GM11168 (cell line): ENCODE measurements at regions not wholly inside any gene's neighbourhood (a gene's known extent, or its start where the extent isn't known, plus 50 kb on each side); places are given as distances from the start of the nearest gene placed in this dataset.
"Not testable (repeated sequence)": the region's sequence is repeated elsewhere in the genome, so short reads cannot be mapped to it uniquely, and the experiment has no call there.

ENCODE experiments used
- in situ Hi-C: fragments of 300-500 bp; cut with MboI; formaldehyde crosslinking; loops from one replicate; pipeline ENCODE4 v1.12.0; 2022; ENCODE audit warnings: low sequenced_read_pairs; ENCODE audit not compliant: unreplicated experiment

GRCh38 chr6:63006018-63006417 is 205.3 kb upstream of the FKBP1C start:
- in situ Hi-C loops, result not testable (repeated sequence)

GRCh38 chr6:63010962-63011361 is 200.3 kb upstream of the FKBP1C start:
- in situ Hi-C loops, result not testable (repeated sequence)

DNA sequence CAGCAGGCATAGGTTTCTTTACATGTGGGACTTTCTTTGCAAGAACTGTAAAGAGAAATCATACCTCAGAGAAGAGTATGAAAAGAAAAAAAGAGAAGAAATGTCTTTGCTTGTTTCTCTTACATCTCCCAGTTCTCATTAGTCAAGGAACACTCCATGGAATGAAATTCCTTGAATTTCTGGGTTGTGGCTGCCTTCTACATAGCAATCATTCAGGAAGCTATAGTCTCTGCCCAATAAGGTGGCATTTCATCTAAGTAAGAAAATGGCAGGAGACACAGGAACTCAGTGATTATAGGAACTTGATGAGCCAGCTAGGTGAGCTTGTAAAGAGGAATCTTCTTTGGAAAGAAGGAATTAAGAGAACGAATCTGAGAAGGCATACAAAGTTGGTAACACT is 197.0 kb upstream of the FKBP1C start:
- in situ Hi-C loops, result no loop called here

DNA sequence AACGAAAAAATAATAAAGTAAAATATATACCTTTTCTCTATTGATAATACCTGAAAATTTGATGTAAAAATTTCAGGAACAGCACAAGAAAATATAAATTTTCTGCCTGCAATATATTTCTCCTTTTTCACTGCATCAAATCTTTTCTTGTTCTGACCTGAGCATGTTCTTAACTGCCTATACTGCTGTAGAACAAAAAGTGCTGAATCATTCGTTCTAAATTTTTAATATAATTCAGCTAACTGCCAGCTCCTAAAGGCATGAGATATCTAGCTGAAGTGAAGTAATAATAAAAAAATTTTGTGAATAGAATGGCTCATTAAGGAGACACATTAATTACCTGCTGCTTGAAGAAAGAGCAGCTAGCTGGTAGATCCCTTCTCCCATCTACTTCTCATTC is 188.6 kb upstream of the FKBP1C start:
- in situ Hi-C loops, result no loop called here

DNA sequence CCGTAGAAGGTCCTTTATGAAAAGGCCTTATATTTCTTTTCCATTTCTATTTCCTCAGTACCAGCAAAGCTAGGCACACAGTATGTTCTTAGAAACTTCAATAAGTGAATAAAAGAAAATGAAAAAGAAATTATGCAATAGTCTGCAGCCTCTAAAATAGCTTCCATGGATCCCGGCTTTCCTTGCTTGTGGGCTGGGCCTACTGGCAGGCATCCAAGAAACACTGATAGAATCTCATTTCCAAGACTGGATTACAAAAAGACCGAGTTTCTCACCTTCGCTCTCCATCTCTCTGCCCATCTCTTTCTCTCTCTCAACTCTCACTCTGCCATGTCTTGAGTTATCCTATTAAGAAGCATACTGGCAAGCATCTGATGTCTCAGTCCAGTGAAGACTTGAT is 187.5 kb upstream of the FKBP1C start:
- in situ Hi-C loops, result no loop called here

DNA sequence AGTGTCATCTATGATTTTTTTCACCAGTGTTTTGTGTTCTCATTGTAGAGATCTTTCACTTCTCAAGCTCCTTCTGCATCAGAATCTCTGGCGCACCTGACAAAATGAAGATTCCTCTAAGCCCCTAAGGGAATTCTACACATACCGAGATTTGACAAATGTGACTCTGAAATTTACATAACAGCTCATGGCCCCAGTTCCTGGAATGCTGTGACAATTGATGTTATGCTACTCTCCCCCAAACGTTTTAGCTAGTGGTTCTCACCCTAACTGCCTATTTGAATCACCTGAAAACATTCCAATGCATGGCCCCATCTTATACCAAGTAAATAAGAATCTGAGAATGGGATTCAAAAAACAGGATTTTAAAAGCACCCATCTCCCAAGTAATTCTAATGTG is 162.1 kb upstream of the FKBP1C start:
- in situ Hi-C loops, result no loop called here

GRCh38 chr6:63053206-63053605 is 158.1 kb upstream of the FKBP1C start:
- in situ Hi-C loops, result loop anchor here (25.0 kb wide), 1 partner anchor 734 kb away; no protein-coding TSS in a partner anchor

DNA sequence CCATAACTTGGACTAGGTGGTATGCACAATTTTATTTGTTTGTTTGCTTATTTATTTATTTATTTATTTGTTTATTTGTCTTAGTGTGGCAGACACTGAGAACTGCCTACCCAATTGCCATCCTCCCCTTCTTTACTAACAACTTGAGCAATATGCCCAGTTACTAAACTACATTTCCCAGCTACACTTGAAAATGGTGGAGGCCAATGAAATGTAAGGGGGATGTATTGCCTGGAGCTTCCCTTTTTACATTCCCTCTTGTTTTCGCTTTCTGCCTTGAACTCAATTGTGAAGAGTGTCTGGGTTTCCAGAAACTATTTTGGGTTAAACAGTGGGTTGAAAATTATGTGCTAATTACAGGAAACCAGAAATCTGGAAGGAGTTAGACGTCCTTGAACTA is 152.7 kb upstream of the FKBP1C start:
- in situ Hi-C loops, result loop anchor here (25.0 kb wide), 1 partner anchor 729 kb away; no protein-coding TSS in a partner anchor

GRCh38 chr6:63063631-63064271 is 147.5 kb upstream of the FKBP1C start:
- in situ Hi-C loops, result loop anchor here (25.0 kb wide), 1 partner anchor 724 kb away; no protein-coding TSS in a partner anchor

DNA sequence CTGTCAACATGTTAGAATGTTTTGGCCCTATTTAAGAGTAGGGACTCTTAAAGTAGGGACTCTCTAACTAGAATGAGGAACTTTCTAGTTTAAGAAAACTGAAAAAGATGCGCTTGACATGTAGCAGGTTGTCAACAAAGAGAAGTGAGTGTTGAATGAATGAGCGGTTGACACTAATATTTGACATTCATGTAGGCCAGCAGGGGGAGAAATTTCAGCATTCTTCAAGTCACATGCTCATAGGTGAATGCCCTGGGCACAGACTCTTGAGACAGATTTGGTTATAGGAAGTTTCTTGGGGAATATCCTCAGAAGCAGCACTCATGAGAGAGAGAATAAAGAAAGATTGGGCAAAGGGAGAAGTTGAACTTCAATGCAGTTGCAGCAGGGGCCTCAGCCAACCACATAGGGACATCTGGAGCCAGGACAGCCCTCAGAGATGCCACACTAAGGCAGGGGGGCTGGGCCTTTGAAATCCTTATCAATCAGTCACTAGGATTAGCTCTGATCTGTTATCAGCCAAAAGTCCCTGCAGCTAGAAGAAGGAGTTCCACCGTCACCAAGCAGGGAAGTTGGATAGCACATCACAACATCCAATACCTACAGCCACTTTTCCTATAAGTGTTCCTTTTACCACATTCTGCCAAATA is 145.1 kb upstream of the FKBP1C start:
- in situ Hi-C loops, result loop anchor here (25.0 kb wide), 1 partner anchor 721 kb away; no protein-coding TSS in a partner anchor

DNA sequence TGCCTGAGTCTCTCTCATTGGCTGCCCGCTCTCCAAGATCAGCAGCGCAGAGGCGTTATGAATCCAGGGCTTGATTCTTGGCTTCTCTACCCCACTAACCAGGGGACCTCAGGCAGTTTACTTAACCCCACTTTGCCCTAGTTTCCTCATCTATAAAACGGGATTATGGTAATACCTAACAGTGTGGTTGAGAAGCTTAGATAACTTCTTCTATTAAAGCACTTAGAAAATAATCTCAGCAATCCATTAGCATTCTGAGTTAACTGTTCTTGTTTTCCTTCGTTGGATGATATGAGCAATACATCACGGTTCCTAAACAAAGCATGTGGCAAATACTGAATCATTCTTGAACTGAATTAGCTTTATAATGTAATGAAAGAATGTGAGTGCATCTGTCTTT is 116.3 kb upstream of the FKBP1C start:
- in situ Hi-C loops, result loop anchor here (25.0 kb wide), 1 partner anchor 167 kb away; no protein-coding TSS in a partner anchor

GRCh38 chr6:63097222-63097621 is 114.0 kb upstream of the FKBP1C start:
- in situ Hi-C loops, result loop anchor here (25.0 kb wide), 1 partner anchor 165 kb away; no protein-coding TSS in a partner anchor

- in situ Hi-C loops, result loop anchor here (25.0 kb wide), 1 partner anchor 164 kb away; no protein-coding TSS in a partner anchor
These were observed 112.5 kb upstream of the FKBP1C start for GRCh38 chr6:63098789-63099188.

- in situ Hi-C loops, result loop anchor here (25.0 kb wide), 1 partner anchor 162 kb away; no protein-coding TSS in a partner anchor
These were observed 111.4 kb upstream of the FKBP1C start for GRCh38 chr6:63099772-63100459.

DNA sequence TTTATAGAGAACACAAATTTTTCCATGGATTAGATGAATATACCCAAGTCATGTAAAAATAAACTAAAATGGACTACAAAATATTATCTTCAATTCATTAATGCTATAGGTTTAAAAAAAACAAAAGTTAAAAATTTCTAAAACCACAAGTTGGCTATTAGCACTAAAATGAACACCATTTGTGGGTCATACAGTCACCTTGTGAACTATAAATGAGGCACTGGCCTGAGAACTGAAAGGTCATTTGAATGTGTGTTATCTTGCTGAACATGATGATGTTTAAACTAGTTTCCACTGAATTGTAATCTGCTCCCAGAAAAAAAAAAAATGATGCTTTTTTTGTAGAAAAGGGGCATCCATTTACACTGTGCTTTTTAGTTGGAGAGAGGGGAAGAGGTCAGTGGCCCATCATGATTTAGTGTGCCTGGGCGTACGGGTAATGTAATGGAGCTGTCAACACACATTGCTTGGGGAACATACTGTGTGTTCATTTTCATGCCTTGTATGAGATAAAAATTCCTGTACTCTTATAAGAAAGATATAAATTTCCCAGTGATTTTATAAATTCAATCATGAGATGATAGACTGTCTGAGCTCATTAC is 96.6 kb upstream of the FKBP1C start:
- in situ Hi-C loops, result no loop called here

DNA sequence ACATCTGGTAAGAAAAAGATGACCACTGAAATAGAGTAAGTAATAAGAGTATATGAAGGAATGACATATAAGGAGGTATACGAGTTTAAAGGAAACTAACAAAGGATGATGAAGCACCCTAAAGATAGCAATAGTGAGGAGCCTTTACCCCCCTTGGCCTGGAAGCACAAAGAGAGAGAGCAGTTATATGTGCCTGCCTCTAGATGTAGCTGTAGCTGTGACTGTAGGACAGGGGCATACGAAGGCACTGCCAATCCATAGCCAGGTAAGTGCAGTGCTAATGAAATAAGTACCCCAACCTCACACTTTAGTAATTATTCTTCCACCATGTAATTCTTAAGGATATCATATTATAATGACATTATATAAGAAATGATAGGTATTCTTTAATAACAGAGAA is 90.1 kb upstream of the FKBP1C start:
- in situ Hi-C loops, result no loop called here

DNA sequence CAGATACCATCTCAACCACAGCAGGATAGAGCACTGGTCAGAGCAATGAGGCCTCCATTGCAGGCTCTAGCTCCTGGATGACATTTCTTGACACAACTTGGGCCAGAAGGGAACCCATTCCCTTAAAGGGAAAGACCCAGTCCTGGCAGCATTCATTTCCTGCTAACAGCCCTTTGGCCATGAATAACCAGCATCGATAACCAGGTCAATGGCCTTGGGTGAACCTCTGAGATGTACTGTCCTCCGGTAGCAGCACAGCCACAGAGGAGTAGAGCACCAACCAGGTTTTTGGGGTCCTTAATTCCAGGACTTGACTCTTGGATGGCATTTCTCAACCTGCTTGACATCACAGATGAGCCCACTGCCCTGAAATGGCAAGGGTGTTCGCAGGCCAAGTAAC is 71.2 kb upstream of the FKBP1C start:
- in situ Hi-C loops, result no loop called here

DNA sequence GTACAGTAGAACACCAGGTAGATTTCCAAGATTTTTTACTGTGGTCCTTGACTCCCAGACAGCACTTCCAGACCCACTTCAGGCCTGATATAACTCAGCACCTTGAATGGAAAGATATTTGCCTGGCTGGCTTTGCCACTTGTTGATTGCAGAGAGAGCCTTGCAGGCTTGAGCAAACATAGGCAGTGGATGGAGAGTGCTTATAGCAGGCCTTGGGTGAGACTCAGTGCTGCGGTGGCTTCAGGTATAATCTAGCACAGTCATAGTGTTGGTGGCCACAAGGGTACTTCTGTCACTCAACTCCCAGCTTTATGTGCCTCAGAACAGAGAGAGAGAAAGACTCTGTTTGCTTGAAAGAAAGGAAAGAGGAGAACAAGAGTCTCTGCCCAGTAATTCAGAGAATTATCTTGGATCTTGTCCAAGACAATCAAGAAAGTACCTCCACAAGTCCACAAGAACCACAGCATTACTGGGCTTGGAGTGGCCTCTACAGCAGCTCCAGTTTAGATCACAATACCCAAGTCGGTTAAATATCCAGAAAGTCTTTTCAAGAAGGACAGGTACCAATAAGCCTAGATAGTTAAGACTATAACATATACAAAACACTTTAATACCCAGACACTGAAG is 70.5 kb upstream of the FKBP1C start:
- in situ Hi-C loops, result no loop called here

- in situ Hi-C loops, result no loop called here
These were observed 61.5 kb upstream of the FKBP1C start for GRCh38 chr6:63149730-63150129.

- in situ Hi-C loops, result no loop called here
These were observed 56.7 kb upstream of the FKBP1C start for GRCh38 chr6:63154535-63154934.
